Thyroid gland (tissue), 4 donors: ENCODE measurements at regions not wholly inside any gene's neighbourhood (a gene's known extent, or its start where the extent isn't known, plus 50 kb on each side); places are given as distances from the start of the nearest gene placed in this dataset.

Experiments
- DNase-seq, 2 donors: peaks; one replicate each; pipeline ENCODE4 v3.0.0-alpha.2; 2019
- H3K27ac ChIP-seq, 3 donors: fragments of 200-600 bp; sonication (generic); 1 replicate in 2 of 3; 2 replicates in 1 of 3; pipeline ENCODE4 v1.5.1; 2016 to 2019; ENCODE audit warnings: mild to moderate bottlenecking in 1 of 3, moderate library complexity in 1 of 3
- H3K27me3 ChIP-seq: fragments of 200-600 bp; sonication (generic); one replicate; pipeline ENCODE4 v1.5.1; 2019
- H3K36me3 ChIP-seq, 2 donors: fragments of 200-600 bp; sonication (generic); one replicate each; pipeline ENCODE4 v1.5.1; 2016 to 2019
- H3K4me1 ChIP-seq, 2 donors: fragments of 200-600 bp; sonication (generic); one replicate each; pipeline ENCODE4 v1.5.1; 2017 to 2019
- H3K4me3 ChIP-seq, 3 donors: fragments of 200-600 bp; sonication (generic); replicated peaks in 1 of 3; 1 replicate in 2 of 3; 2 replicates in 1 of 3; pipeline ENCODE4 v1.5.1; 2016; ENCODE audit warnings: mild to moderate bottlenecking in 1 of 3
- H3K9me3 ChIP-seq: fragments of 200-600 bp; sonication (generic); one replicate; pipeline ENCODE4 v1.5.1; 2017
- CTCF ChIP-seq, 6 experiments: fragments of 200-600 bp in 3 of 6; fragments of 450-650 bp in 3 of 6; sonication (generic) in 3 of 6; IDR thresholded peaks; one replicate each; pipeline ENCODE4 v1.5.1; 2016 to 2019; ENCODE audit warnings: antibody characterized with exemption in 6 of 6, mild to moderate bottlenecking in 2 of 6, inconsistent platforms in 1 of 6, moderate library complexity in 1 of 6
- POLR2A ChIP-seq, 2 donors: fragments of 450-650 bp; IDR thresholded peaks; one replicate each; pipeline ENCODE4 v1.6.1; 2017; ENCODE audit warnings: antibody characterized with exemption in 2 of 2, mild to moderate bottlenecking in 2 of 2, moderate library complexity in 1 of 2
- WGBS, 2 donors: methylation state at CpG; one replicate each; pipeline ENCODE4 v1.1.5; 2017; 5-methylcytosine and 5-hydroxymethylcytosine counted together
- intact Hi-C: fragments of 100-400 bp; cut with DNase I; formaldehyde crosslinking; loops from one replicate; pipeline ENCODE4 v1.15.1; 2023

DNA sequence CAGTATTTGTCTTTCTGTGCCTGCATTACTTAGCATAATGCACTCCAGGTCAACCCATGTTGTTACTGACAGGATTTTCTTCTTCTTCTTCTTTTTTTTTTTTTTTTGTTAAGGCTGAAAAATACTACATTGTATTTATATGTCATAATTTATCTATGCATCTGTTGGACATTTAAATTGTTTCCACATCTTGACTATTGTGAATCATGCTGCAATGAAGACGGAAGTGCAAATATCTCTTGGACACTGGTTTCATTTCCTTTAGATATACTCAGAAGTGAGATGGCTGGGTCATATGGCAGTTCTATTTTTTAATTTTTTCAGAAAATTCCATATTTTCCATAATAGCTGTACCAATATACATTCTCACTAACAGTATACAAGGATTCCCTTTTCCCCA, 272.7 kb upstream of the PMFBP1 start:
- no peaks in the 10 kb centered on the region for H3K4me1 ChIP-seq
- no peak overlapping the region for H3K4me3 ChIP-seq
- 80 to 88% methylated on average over 1 of the region's 1 CpG for WGBS, 2 donors
- H3K36me3 ChIP-seq, result no peaks in the 10 kb centered on the region
- H3K9me3 ChIP-seq, result no peaks in the 10 kb centered on the region
- intact Hi-C loops, result no loop called here
- no peaks in the 10 kb centered on the region for H3K27me3 ChIP-seq
- H3K27ac ChIP-seq, result no peak overlapping the region
- TF ChIP-seq POLR2A (IDR thresholded peaks at IDR 0.05) (no peak), CTCF (IDR thresholded peaks at IDR 0.05) (no peak)
- no peak for DNase-seq

DNA sequence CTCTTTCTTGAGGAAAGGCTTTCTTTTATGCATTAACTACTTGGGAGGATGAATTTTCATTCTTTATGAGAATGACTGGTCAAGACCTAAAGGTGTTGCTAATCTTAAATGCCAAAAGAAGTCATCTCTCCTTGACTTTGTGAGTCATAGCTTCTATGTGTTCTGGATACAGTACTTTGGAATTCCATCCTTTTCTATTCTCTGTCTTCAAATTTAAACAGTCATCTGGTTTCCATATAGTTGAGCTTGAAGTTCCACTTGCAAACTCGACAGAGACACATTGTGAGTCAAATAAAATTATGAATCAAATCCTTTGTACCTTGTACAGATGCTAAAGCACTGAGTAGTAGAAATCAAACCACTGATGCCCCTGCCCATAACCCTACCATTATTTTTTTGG, 271.9 kb upstream of the PMFBP1 start:
- H3K9me3 ChIP-seq, result no peaks in the 10 kb centered on the region
- no peaks in the 10 kb centered on the region for H3K4me1 ChIP-seq
- WGBS, 2 donors, result 79 to 88% methylated on average over 1 of the region's 1 CpG
- DNase-seq, result no peak
- TF ChIP-seq POLR2A (IDR thresholded peaks at IDR 0.05) (no peak), CTCF (IDR thresholded peaks at IDR 0.05) (no peak)
- intact Hi-C loops, result no loop called here
- H3K27ac ChIP-seq, result no peak overlapping the region
- H3K4me3 ChIP-seq, result no peak overlapping the region
- H3K27me3 ChIP-seq, result no peaks in the 10 kb centered on the region
- H3K36me3 ChIP-seq, result no peaks in the 10 kb centered on the region

DNA sequence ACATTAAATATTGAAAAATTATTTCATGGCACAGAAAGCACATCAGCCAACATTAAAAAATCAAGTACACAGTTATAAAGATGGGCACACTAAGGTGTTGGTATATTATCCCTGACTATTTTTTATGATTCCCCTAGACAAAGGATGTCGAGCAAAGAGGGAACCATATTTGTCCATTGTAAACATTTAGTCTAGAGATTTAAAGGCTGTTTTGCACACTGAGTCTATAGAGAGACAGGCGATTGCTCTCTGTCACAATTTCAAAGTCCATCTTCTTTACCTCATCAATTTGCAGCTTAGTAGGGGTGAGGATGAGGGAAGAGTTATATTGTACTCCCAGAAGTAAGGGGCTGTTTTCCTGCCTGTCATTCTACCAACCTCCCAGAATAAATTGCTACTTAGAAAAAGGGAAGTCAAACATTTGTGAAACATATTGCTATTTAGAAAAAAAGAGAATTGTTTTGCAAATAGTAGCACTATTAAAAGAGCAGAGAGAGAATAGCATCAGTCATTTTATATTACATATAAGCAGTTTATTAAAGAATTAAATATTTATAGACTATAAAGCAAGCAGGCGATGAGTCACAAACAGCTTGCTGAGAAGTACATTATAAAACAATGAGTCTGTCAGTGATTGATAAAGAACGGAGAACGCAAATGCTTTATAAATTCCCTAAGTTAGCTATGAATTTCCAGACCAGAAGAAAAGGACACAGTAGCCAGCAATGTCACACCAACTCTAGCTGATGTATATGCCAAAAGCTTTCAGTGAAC, 270.6 kb upstream of the PMFBP1 start:
- Histone ChIP-seq H3K9me3 (no peaks in the 10 kb centered on the region), H3K27me3 (no peaks in the 10 kb centered on the region), H3K4me1 (no peaks in the 10 kb centered on the region), H3K27ac (no peak overlapping the region), H3K4me3 (no peak overlapping the region), H3K36me3 (no peaks in the 10 kb centered on the region)
- no peak for DNase-seq
- TF ChIP-seq POLR2A (IDR thresholded peaks at IDR 0.05) (no peak), CTCF (IDR thresholded peaks at IDR 0.05) (no peak)
- WGBS, 2 donors, result 93 to 94% methylated on average over 5 of the region's 5 CpGs
- intact Hi-C loops, result no loop called here

DNA sequence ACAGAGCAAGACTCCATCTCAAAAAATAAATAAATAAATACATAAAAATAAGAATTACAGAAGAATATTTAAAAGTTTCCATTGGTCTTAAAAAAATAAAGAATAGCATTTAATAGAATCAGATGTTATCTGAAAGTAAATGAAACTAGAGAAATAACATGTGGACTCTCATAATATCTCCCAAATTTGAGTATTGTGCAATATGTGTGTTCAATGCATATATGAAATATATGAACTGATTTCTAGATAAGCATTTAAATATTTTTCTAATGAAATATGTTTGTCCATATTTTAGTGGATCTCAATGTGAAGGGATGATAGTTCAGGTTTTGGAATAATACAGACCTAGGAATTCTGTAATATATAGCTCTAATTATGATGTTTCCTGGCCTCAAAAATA, 265.9 kb upstream of the PMFBP1 start:
- intact Hi-C loops, result no loop called here
- H3K27me3 ChIP-seq, result no peaks in the 10 kb centered on the region
- no peak overlapping the region for H3K4me3 ChIP-seq
- no peaks in the 10 kb centered on the region for H3K9me3 ChIP-seq
- no peak overlapping the region for H3K27ac ChIP-seq
- no peaks in the 10 kb centered on the region for H3K4me1 ChIP-seq
- TF ChIP-seq POLR2A (IDR thresholded peaks at IDR 0.05), result no peak
- H3K36me3 ChIP-seq, result no peaks in the 10 kb centered on the region
- DNase-seq, result no peak

- Histone ChIP-seq H3K4me3 (no peak overlapping the region), H3K9me3 (no peaks in the 10 kb centered on the region), H3K27ac (no peak overlapping the region), H3K36me3 (no peaks in the 10 kb centered on the region), H3K4me1 (no peaks in the 10 kb centered on the region), H3K27me3 (no peaks in the 10 kb centered on the region)
- intact Hi-C loops, result no loop called here
- 91 to 97% methylated on average over 2 of the region's 2 CpGs for WGBS, 2 donors
- TF ChIP-seq CTCF (IDR thresholded peaks at IDR 0.05) (no peak), POLR2A (IDR thresholded peaks at IDR 0.05) (no peak)
- DNase-seq, result no peak
Observed at GRCh38 chr16:72434159-72434558, 262.2 kb upstream of the PMFBP1 start.
